Mesenchymal stem cell (in vitro differentiated cells and primary cell): ENCODE measurements at regions not wholly inside any gene's neighbourhood (a gene's known extent, or its start where the extent isn't known, plus 50 kb on each side); places are given as distances from the start of the nearest gene placed in this dataset.
"Not testable (repeated sequence)": the region's sequence is repeated elsewhere in the genome, so short reads cannot be mapped to it uniquely, and the experiment has no call there.

Source experiments
- DNase-seq: peaks from one replicate; pipeline ENCODE4 v3.0.0-alpha.2; 2013
- H2AFZ ChIP-seq: one replicate; pipeline ENCODE4 v1.6.1; 2013; ENCODE audit warnings: low read depth, mild to moderate bottlenecking, control low read depth, inconsistent platforms, low read length, moderate library complexity
- H2AK5ac ChIP-seq: 2 replicates; pipeline ENCODE4 v1.6.1; 2013; ENCODE audit warnings: low read length, moderate library complexity, mild to moderate bottlenecking, inconsistent platforms; ENCODE audit not compliant: severe bottlenecking
- H2BK120ac ChIP-seq: one replicate; pipeline ENCODE4 v1.6.1; 2013; ENCODE audit warnings: low read depth, mild to moderate bottlenecking, inconsistent platforms, low read length, moderate library complexity
- H2BK12ac ChIP-seq, 2 experiments: one replicate each; pipeline ENCODE4 v1.6.1; 2013; ENCODE audit warnings: inconsistent platforms in 2 of 2, low read length in 2 of 2, mild to moderate bottlenecking in 2 of 2, moderate library complexity in 2 of 2, control low read depth in 1 of 2
- H2BK15ac ChIP-seq: one replicate; pipeline ENCODE4 v1.6.1; 2013; ENCODE audit warnings: mild to moderate bottlenecking, low read depth, inconsistent platforms; ENCODE audit not compliant: poor library complexity, severe bottlenecking
- H2BK5ac ChIP-seq: 2 replicates; pipeline ENCODE4 v1.6.1; 2013; ENCODE audit warnings: low read depth, mild to moderate bottlenecking, low read length, control low read depth, inconsistent platforms; ENCODE audit not compliant: poor library complexity, severe bottlenecking
- H3K14ac ChIP-seq, 2 experiments: one replicate each; pipeline ENCODE4 v1.6.1; 2013; ENCODE audit warnings: inconsistent platforms in 2 of 2, low read length in 2 of 2, control low read depth in 1 of 2, mild to moderate bottlenecking in 1 of 2, moderate library complexity in 1 of 2
- H3K18ac ChIP-seq, 2 experiments: one replicate each; pipeline ENCODE4 v1.6.1; 2013; ENCODE audit warnings: inconsistent platforms in 2 of 2, low read length in 2 of 2, control low read depth in 1 of 2, low read depth in 1 of 2, mild to moderate bottlenecking in 1 of 2
- H3K23ac ChIP-seq, 2 experiments: one replicate each; pipeline ENCODE4 v1.6.1; 2013; ENCODE audit warnings: inconsistent platforms in 2 of 2, low read length in 2 of 2, mild to moderate bottlenecking in 2 of 2, moderate library complexity in 2 of 2, control low read depth in 1 of 2
- H3K27ac ChIP-seq: 2 replicates; pipeline ENCODE4 v1.5.1; 2013; ENCODE audit warnings: mild to moderate bottlenecking, moderate library complexity, low read length, control low read depth, inconsistent platforms; ENCODE audit not compliant: poor library complexity, severe bottlenecking
- H3K27me3 ChIP-seq, 2 experiments: 2 replicates each; pipeline versions ENCODE4 v1.6.1 to v1.7.0; 2013; ENCODE audit warnings: low read length in 2 of 2, mild to moderate bottlenecking in 2 of 2, moderate library complexity in 2 of 2, control low read depth in 1 of 2, inconsistent platforms in 1 of 2; ENCODE audit not compliant: control insufficient read depth in 1 of 2, insufficient read depth in 1 of 2
- H3K36me3 ChIP-seq, 2 experiments: 2 replicates each; pipeline versions ENCODE4 v1.6.1 to v1.7.0; 2013; ENCODE audit warnings: low read length in 2 of 2, control low read depth in 1 of 2, inconsistent platforms in 1 of 2, low read depth in 1 of 2, mild to moderate bottlenecking in 1 of 2; ENCODE audit not compliant: insufficient read depth in 2 of 2, control insufficient read depth in 1 of 2
- H3K4ac ChIP-seq, 2 experiments: one replicate each; pipeline ENCODE4 v1.6.1; 2013; ENCODE audit warnings: inconsistent platforms in 2 of 2, low read length in 2 of 2, mild to moderate bottlenecking in 2 of 2, moderate library complexity in 2 of 2, control low read depth in 1 of 2, low read depth in 1 of 2
- H3K4me1 ChIP-seq: 2 replicates; pipeline ENCODE4 v1.6.1; 2013; ENCODE audit warnings: low read depth, low read length, control low read depth; ENCODE audit not compliant: control insufficient read depth, insufficient read depth
- H3K4me2 ChIP-seq: 2 replicates; pipeline ENCODE4 v1.6.1; 2013; ENCODE audit warnings: low read length, mild to moderate bottlenecking, inconsistent platforms; ENCODE audit not compliant: poor library complexity, severe bottlenecking
- H3K4me3 ChIP-seq, 2 experiments: 2 replicates each; pipeline versions ENCODE4 v1.5.1 to v1.7.0; 2013; ENCODE audit warnings: low read length in 2 of 2, mild to moderate bottlenecking in 2 of 2, control low read depth in 1 of 2, low read depth in 1 of 2; ENCODE audit not compliant: insufficient read depth in 1 of 2
- H3K79me1 ChIP-seq: replicated peaks from 2 replicates; pipeline ENCODE4 v1.6.1; 2013; ENCODE audit warnings: mild to moderate bottlenecking, control low read depth, low read length, inconsistent platforms; ENCODE audit not compliant: poor library complexity, severe bottlenecking
- H3K9ac ChIP-seq: 2 replicates; pipeline ENCODE4 v1.7.0; 2013; ENCODE audit warnings: mild to moderate bottlenecking, low read length, moderate library complexity
- H3K9me3 ChIP-seq: 2 replicates; pipeline ENCODE4 v1.7.0; 2013; ENCODE audit warnings: mild to moderate bottlenecking, low read length; ENCODE audit not compliant: control insufficient read depth
- H4K8ac ChIP-seq: one replicate; pipeline ENCODE4 v1.6.1; 2013; ENCODE audit warnings: inconsistent platforms, mild to moderate bottlenecking, low read length, moderate library complexity
- H4K91ac ChIP-seq: one replicate; pipeline ENCODE4 v1.6.1; 2013; ENCODE audit warnings: mild to moderate bottlenecking, low read length, inconsistent platforms
- WGBS: methylation state at CpG from one replicate; pipeline ENCODE4 v1.1.7; 2013; ENCODE audit warnings: mixed read lengths; 5-methylcytosine and 5-hydroxymethylcytosine counted together

GRCh38 chr2:129043677-129044076, 725.0 kb upstream of the HS6ST1 start:
- not testable (repeated sequence) for H3K9ac ChIP-seq, H2AFZ ChIP-seq, H3K4me2 ChIP-seq, H4K8ac ChIP-seq, H2BK15ac ChIP-seq, H2BK120ac ChIP-seq, H3K14ac ChIP-seq, H4K91ac ChIP-seq, H3K4ac ChIP-seq, H3K79me1 ChIP-seq, DNase-seq, H3K9me3 ChIP-seq, H3K18ac ChIP-seq, H3K23ac ChIP-seq, H2BK12ac ChIP-seq, H3K27ac ChIP-seq, H3K4me3 ChIP-seq, H2BK5ac ChIP-seq, H3K4me1 ChIP-seq, H2AK5ac ChIP-seq, H3K36me3 ChIP-seq, H3K27me3 ChIP-seq
- WGBS, result 77% methylated on average over 10 of the region's 10 CpGs

GRCh38 chr2:129046475-129046874, 727.8 kb upstream of the HS6ST1 start:
- H3K36me3 ChIP-seq, H3K79me1 ChIP-seq, H2AK5ac ChIP-seq, H3K9ac ChIP-seq, H4K8ac ChIP-seq, H2BK12ac ChIP-seq, H3K14ac ChIP-seq, H3K23ac ChIP-seq, H3K4me3 ChIP-seq, H3K4me1 ChIP-seq, H3K9me3 ChIP-seq, H3K27me3 ChIP-seq, H2BK5ac ChIP-seq, H3K4ac ChIP-seq, H3K18ac ChIP-seq, H2BK120ac ChIP-seq, H3K27ac ChIP-seq, DNase-seq, H3K4me2 ChIP-seq, H2AFZ ChIP-seq, H4K91ac ChIP-seq, H2BK15ac ChIP-seq: not testable (repeated sequence)
- WGBS, result 71% methylated on average over 1 of the region's 1 CpG

- 74% methylated on average over 3 of the region's 3 CpGs for WGBS
- no peak overlapping the region for H3K14ac ChIP-seq
Observed at GRCh38 chr2:129050101-129050500, 731.4 kb upstream of the HS6ST1 start.

GRCh38 chr2:129055242-129055641, 736.6 kb upstream of the HS6ST1 start:
- Histone ChIP-seq H3K4ac (no peak overlapping the region), H3K4me1 (no peaks in the 10 kb centered on the region), H3K9me3 (peaks cover 3% of the 10 kb centered on the region), H3K9ac (no peak overlapping the region), H3K18ac (no peak overlapping the region), H3K27me3 (no peaks in the 10 kb centered on the region), H3K36me3 (no peaks in the 10 kb centered on the region), H4K91ac (no peak overlapping the region), H3K79me1 (no peaks in the 10 kb centered on the region), H3K23ac (no peak overlapping the region), H2BK120ac (no peak overlapping the region), H3K27ac (no peak overlapping the region), H2BK15ac (no peak overlapping the region), H2BK12ac (no peak overlapping the region), H2AK5ac (no peak overlapping the region), H3K14ac (no peak overlapping the region), H4K8ac (no peak overlapping the region), H3K4me3 (no peak overlapping the region), H3K4me2 (no peak overlapping the region), H2BK5ac (no peak overlapping the region), H2AFZ (no peak overlapping the region)
- no peak for DNase-seq
- 83% methylated on average over 8 of the region's 8 CpGs for WGBS

More at GRCh38 chr2:129050101-129050500, 731.4 kb upstream of the HS6ST1 start:
- no peaks in the 10 kb centered on the region for H3K79me1 ChIP-seq
- H3K9me3 ChIP-seq, result peaks cover 3% of the 10 kb centered on the region
- H3K4ac ChIP-seq, result no peak overlapping the region
- no peaks in the 10 kb centered on the region for H3K27me3 ChIP-seq
- H2BK12ac ChIP-seq, result no peak overlapping the region
- H4K91ac ChIP-seq, result no peak overlapping the region
- no peak overlapping the region for H2BK15ac ChIP-seq
- no peak overlapping the region for H3K23ac ChIP-seq
- no peaks in the 10 kb centered on the region for H3K36me3 ChIP-seq
- no peak overlapping the region for H3K9ac ChIP-seq
- no peak overlapping the region for H2AK5ac ChIP-seq
- H2BK5ac ChIP-seq, result no peak overlapping the region
- no peak overlapping the region for H4K8ac ChIP-seq
- no peak overlapping the region for H3K4me2 ChIP-seq
- H3K18ac ChIP-seq, result no peak overlapping the region
- no peak overlapping the region for H3K27ac ChIP-seq
- no peaks in the 10 kb centered on the region for H3K4me1 ChIP-seq
- no peak overlapping the region for H3K4me3 ChIP-seq
- no peak overlapping the region for H2AFZ ChIP-seq
- no peak overlapping the region for H2BK120ac ChIP-seq
- no peak for DNase-seq
